K562 (cell line): ENCODE measurements at regions not wholly inside any gene's neighbourhood (a gene's known extent, or its start where the extent isn't known, plus 50 kb on each side); places are given as distances from the start of the nearest gene placed in this dataset.

Experiments
- ATAC-seq: fragments of 200-7000 bp; cut with Tn5 transposase; 3 replicates; pipeline ENCODE4 v1.9.1; 2020; ENCODE audit warnings: moderate library complexity
- BruUV-seq: library from RNA; stranded (reverse); fragments of 400-500 nt; replicated peaks from 2 replicates; lab custom pipeline; 2021; lab: Mats Ljungman, UMichigan
- CTCF ChIA-PET: fragments of 300-600 bp; formaldehyde crosslinking; extraction: SDS; loops from one replicate; lab custom pipeline; 2021; ENCODE audit warnings: low intra/inter-chr PET ratio; lab: Yijun Ruan, JAX
- POLR2A ChIA-PET: fragments of 300-600, 350-650 bp; sonication (Branson Sonifier 250); formaldehyde crosslinking; extraction: SDS; loops from one replicate; lab custom pipeline; 2021; ENCODE audit warnings: antibody characterized with exemption, inconsistent platforms; lab: Yijun Ruan, JAX
- DNase-seq, 4 experiments: peaks; one replicate each; pipeline versions ENCODE4 v3.0.0 to v3.0.0-alpha.2; 2011 to 2018; ENCODE audit warnings: low spot score in 3 of 4, mixed read lengths in 3 of 4; ENCODE audit errors: extremely low read depth in 1 of 4
- FAIRE-seq: peaks from 2 replicates; lab custom pipeline; 2011; peaks lifted over from hg19 to GRCh38; lab: Jason Lieb, UNC
- H2AFZ ChIP-seq: 2 replicates; pipeline ENCODE4 v1.6.0; 2011; ENCODE audit warnings: low read depth, low read length, control low read depth, inconsistent platforms
- H3K27ac ChIP-seq: fragments of 200-600 bp; 3 replicates; pipeline ENCODE4 v1.8.0; 2011; ENCODE audit warnings: low read depth, mild to moderate bottlenecking, control low read depth, inconsistent platforms, low read length, moderate library complexity, mixed read lengths; ENCODE audit errors: extremely low read depth
- H3K27me3 ChIP-seq, 2 experiments: fragments of 300-600 bp in 1 of 2; 2 replicates in 1 of 2; 3 replicates in 1 of 2; pipeline versions ENCODE4 v1.6.0 to v1.8.0; 2011; ENCODE audit warnings: inconsistent platforms in 2 of 2, low read length in 2 of 2, mild to moderate bottlenecking in 1 of 2, mixed read lengths in 1 of 2, moderate library complexity in 1 of 2; ENCODE audit not compliant: control insufficient read depth in 2 of 2, insufficient read depth in 2 of 2
- H3K36me3 ChIP-seq: fragments of 300-600 bp; 3 replicates; pipeline ENCODE4 v1.8.0; 2011; ENCODE audit warnings: mild to moderate bottlenecking, low read length, inconsistent platforms; ENCODE audit not compliant: control insufficient read depth, insufficient read depth
- H3K4me1 ChIP-seq, 2 experiments: fragments of 200-600 bp in 1 of 2; replicated peaks in 1 of 2; 2 replicates in 1 of 2; 3 replicates in 1 of 2; pipeline versions ENCODE4 v1.5.1 to v1.8.0; 2011; ENCODE audit warnings: inconsistent platforms in 2 of 2, low read length in 2 of 2, mild to moderate bottlenecking in 1 of 2, mixed read lengths in 1 of 2, moderate library complexity in 1 of 2; ENCODE audit not compliant: control insufficient read depth in 2 of 2, insufficient read depth in 2 of 2
- H3K4me2 ChIP-seq: 2 replicates; pipeline ENCODE4 v1.6.1; 2011; ENCODE audit warnings: low read length, control low read depth, inconsistent platforms, mixed read lengths; ENCODE audit not compliant: insufficient read depth
- H3K4me3 ChIP-seq: fragments of 200-600 bp; sonication (generic), shearing (Covaris generic); 2 replicates; pipeline ENCODE4 v1.5.1; 2016; ENCODE audit warnings: control low read depth, inconsistent platforms
- H3K79me2 ChIP-seq: fragments of 200-600 bp; 3 replicates; pipeline ENCODE4 v1.8.0; 2011; ENCODE audit warnings: low read length, inconsistent platforms; ENCODE audit not compliant: control insufficient read depth, insufficient read depth
- H3K9ac ChIP-seq, 2 experiments: 2 replicates each; pipeline versions ENCODE4 v1.6.0 to v1.6.1; 2011; ENCODE audit warnings: low read depth in 2 of 2, low read length in 2 of 2, control low read depth in 1 of 2, inconsistent platforms in 1 of 2, mild to moderate bottlenecking in 1 of 2, mixed read lengths in 1 of 2; ENCODE audit not compliant: insufficient read depth in 1 of 2
- H3K9me1 ChIP-seq: one replicate; pipeline ENCODE4 v1.6.0; 2011; ENCODE audit warnings: inconsistent platforms, mild to moderate bottlenecking, low read length, moderate library complexity; ENCODE audit not compliant: control insufficient read depth, insufficient read depth
- H3K9me3 ChIP-seq: replicated peaks from 2 replicates; pipeline ENCODE4 v1.5.1; 2011; ENCODE audit warnings: low read depth, low read length, inconsistent platforms; ENCODE audit not compliant: control insufficient read depth, insufficient read depth
- H4K20me1 ChIP-seq: replicated peaks from 2 replicates; pipeline ENCODE4 v1.6.1; 2011; ENCODE audit warnings: low read length, inconsistent platforms, mixed read lengths; ENCODE audit not compliant: control insufficient read depth, insufficient read depth
- BRD4 ChIP-seq: fragments of 200-600 bp; sonication (generic); IDR thresholded peaks from 2 replicates; pipeline ENCODE4 v1.6.1; 2017; ENCODE audit warnings: inconsistent platforms
- CBX2 ChIP-seq: fragments of 200-600 bp; sonication (generic); IDR thresholded peaks from one replicate; pipeline ENCODE4 v1.6.1; 2012; ENCODE audit warnings: mild to moderate bottlenecking, low read length, inconsistent platforms; ENCODE audit not compliant: insufficient read depth, poor library complexity, severe bottlenecking
- HEY1 ChIP-seq: fragments of 250-450 bp; sonication (Bioruptor Pico); IDR thresholded peaks from 2 replicates; pipeline ENCODE4 v1.5.0; 2020; ENCODE audit warnings: mild to moderate bottlenecking, moderate library complexity, borderline replicate concordance
- MCM5 ChIP-seq: fragments of 450-650 bp; IDR thresholded peaks from 2 replicates; pipeline ENCODE4 v1.6.1; 2016; ENCODE audit warnings: low read depth
- MTA2 ChIP-seq: fragments of 450-650 bp; IDR thresholded peaks from 2 replicates; pipeline ENCODE4 v1.6.1; 2016; ENCODE audit warnings: low read depth
- MTF1 ChIP-seq: fragments of 250-450 bp; sonication (Bioruptor Pico); IDR thresholded peaks from 2 replicates; pipeline ENCODE4 v1.9.0; 2021; ENCODE audit warnings: moderate library complexity, mild to moderate bottlenecking, inconsistent platforms, borderline replicate concordance
- TAF7 ChIP-seq: fragments of 450-650 bp; IDR thresholded peaks from 2 replicates; pipeline ENCODE4 v1.6.1; 2016; ENCODE audit warnings: missing genetic modification characterization, missing compliant biosample characterization
- TFAP4 ChIP-seq: sonication (generic); formaldehyde crosslinking; IDR thresholded peaks from 2 replicates; pipeline ENCODE4 v1.8.0; 2022; ENCODE audit warnings: missing genetic modification reagents, mild to moderate bottlenecking, moderate library complexity, borderline replicate concordance
- ZFP91 ChIP-seq: sonication (generic); formaldehyde crosslinking; IDR thresholded peaks from 2 replicates; pipeline ENCODE4 v1.8.0; 2022; ENCODE audit warnings: mild to moderate bottlenecking, missing genetic modification reagents
- ZNF436 ChIP-seq: fragments of 250-450, 450-650 bp; sonication (Bioruptor Pico); formaldehyde crosslinking; IDR thresholded peaks from 2 replicates; pipeline ENCODE4 v1.7.0; 2020; ENCODE audit warnings: mild to moderate bottlenecking
- ZNF561 ChIP-seq: fragments of 450-650 bp; formaldehyde crosslinking; conservative IDR thresholded peaks from 2 replicates; pipeline ENCODE4 v1.4.0; 2020; ENCODE audit warnings: mild to moderate bottlenecking, moderate library complexity
- ZNF583 ChIP-seq: fragments of 250-450 bp; sonication (Bioruptor Pico); IDR thresholded peaks from 2 replicates; pipeline ENCODE4 v1.4.0; 2020
- WGBS: fragments of 100-300 bp; shearing (Covaris generic); methylation state at CpG from one replicate; pipeline ENCODE4 v1.1.6; 2016; ENCODE audit warnings: low coverage, mixed read lengths; ENCODE audit not compliant: insufficient coverage; ENCODE audit errors: missing lambda C conversion rate; 5-methylcytosine and 5-hydroxymethylcytosine counted together
- in situ Hi-C: fragments of 300-500 bp; cut with MboI; formaldehyde crosslinking; loops from 4 replicates; pipeline ENCODE4 v1.15.0; 2018; ENCODE audit warnings: inconsistent platforms, mixed read lengths
- intact Hi-C: fragments of 100-400 bp; cut with micrococcal nuclease; formaldehyde crosslinking; loops from 2 replicates; pipeline ENCODE4 v1.14.2; 2022
- TF ChIP-seq, protein P1 (sequence below), 3 experiments: IDR thresholded peaks in 2 of 3; conservative IDR thresholded peaks in 1 of 3; 2 replicates each; pipeline ENCODE4 v1.5.1; 2011 to 2012; ENCODE audit warnings: low read length in 3 of 3, mild to moderate bottlenecking in 3 of 3, control low read depth in 2 of 3, improper control_type of control experiment in 1 of 3, inconsistent platforms in 1 of 3, low read depth in 1 of 3, mixed read lengths in 1 of 3, moderate library complexity in 1 of 3; ENCODE audit not compliant: insufficient read depth in 2 of 3
- TF ChIP-seq, protein P2 (sequence below): fragments of 200-800 bp; sonication (Bioruptor generic); IDR thresholded peaks from 2 replicates; pipeline ENCODE4 v1.6.1; 2017; ENCODE audit warnings: missing genetic modification characterization, missing compliant biosample characterization

DNA sequence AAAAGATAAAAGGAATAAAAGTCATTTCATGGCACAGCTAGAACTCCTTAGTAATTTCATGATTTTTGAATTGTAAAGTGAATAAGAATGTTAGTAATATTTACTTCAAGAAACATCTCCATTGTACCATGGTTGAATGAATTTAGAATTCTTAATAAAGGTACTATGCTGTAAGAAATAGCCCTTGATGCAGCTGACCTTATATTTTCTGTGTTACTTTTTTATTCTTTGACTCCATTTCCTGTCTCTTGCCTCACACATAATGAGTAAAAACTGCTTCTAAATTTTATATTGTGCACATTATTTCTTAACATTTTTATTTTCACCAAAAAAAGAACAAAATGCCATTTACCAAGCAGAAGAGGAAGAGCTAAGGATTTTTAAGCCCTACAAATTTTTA, 81.9 kb upstream of the PDHA2 start (continued):
- TF ChIP-seq, protein P1, sequence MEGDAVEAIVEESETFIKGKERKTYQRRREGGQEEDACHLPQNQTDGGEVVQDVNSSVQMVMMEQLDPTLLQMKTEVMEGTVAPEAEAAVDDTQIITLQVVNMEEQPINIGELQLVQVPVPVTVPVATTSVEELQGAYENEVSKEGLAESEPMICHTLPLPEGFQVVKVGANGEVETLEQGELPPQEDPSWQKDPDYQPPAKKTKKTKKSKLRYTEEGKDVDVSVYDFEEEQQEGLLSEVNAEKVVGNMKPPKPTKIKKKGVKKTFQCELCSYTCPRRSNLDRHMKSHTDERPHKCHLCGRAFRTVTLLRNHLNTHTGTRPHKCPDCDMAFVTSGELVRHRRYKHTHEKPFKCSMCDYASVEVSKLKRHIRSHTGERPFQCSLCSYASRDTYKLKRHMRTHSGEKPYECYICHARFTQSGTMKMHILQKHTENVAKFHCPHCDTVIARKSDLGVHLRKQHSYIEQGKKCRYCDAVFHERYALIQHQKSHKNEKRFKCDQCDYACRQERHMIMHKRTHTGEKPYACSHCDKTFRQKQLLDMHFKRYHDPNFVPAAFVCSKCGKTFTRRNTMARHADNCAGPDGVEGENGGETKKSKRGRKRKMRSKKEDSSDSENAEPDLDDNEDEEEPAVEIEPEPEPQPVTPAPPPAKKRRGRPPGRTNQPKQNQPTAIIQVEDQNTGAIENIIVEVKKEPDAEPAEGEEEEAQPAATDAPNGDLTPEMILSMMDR (IDR thresholded peaks at IDR 0.05 in 2 of 3, conservative IDR thresholded peaks at IDR 0.05 in 1 of 3; ENCODE audit: insufficient read depth in 2 of 3, low read depth in 1 of 3, low read length in 3 of 3) = no peak

DNA sequence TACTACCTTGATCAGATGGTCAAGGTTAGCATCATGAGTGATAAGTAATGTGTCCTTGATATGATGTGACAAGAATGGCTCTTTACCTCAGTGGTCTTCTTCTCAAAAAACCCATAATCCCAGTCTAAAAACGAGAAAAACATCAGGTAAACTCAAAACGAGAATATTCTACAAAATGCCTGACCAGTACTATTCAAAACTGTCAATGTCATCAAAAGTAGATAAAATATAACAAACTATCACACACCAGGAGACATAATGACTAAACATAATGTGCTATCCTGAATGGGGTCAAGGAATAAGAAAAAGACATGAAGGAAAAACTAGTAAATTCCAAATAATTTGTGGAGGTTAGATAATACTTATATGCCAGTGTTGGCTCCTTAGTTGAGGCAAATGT, 85.2 kb upstream of the PDHA2 start:
- no TSS peak for BruUV-seq
- Histone ChIP-seq H3K9ac (no peak overlapping the region), H3K36me3 (no peaks in the 10 kb centered on the region)
- TF ChIP-seq ZFP91 (CRISPR knock-in tag) (no peak), ZNF583 (CRISPR knock-in tag) (no peak), MTA2 (no peak), ZNF561 (CRISPR knock-in tag) (no peak), ZNF436 (CRISPR knock-in tag) (no peak), CBX2 (no peak), TAF7 (tag) (no peak), BRD4 (no peak), MCM5 (no peak), MTF1 (CRISPR knock-in tag) (no peak), HEY1 (CRISPR knock-in tag) (no peak), TFAP4 (CRISPR knock-in tag) (no peak)
- TF ChIP-seq, protein P2, sequence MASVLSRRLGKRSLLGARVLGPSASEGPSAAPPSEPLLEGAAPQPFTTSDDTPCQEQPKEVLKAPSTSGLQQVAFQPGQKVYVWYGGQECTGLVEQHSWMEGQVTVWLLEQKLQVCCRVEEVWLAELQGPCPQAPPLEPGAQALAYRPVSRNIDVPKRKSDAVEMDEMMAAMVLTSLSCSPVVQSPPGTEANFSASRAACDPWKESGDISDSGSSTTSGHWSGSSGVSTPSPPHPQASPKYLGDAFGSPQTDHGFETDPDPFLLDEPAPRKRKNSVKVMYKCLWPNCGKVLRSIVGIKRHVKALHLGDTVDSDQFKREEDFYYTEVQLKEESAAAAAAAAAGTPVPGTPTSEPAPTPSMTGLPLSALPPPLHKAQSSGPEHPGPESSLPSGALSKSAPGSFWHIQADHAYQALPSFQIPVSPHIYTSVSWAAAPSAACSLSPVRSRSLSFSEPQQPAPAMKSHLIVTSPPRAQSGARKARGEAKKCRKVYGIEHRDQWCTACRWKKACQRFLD (CRISPR knock-in tag) = no peak
- TF ChIP-seq, all 486 proteins: peak for 0
- Histone ChIP-seq H3K27me3 (no peaks in the 10 kb centered on the region), H4K20me1 (no peaks in the 10 kb centered on the region), H3K4me2 (no peak overlapping the region), H3K79me2 (no peaks in the 10 kb centered on the region), H2AFZ (no peak overlapping the region), H3K4me3 (no peak overlapping the region), H3K9me1 (no peaks in the 10 kb centered on the region), H3K27ac (no peak overlapping the region), H3K9me3 (no peaks in the 10 kb centered on the region), H3K4me1 (no peaks in the 10 kb centered on the region)
- 0% methylated on average over 2 of the region's 2 CpGs for WGBS
- intact Hi-C loops = no loop called here
- DNase-seq = no peak
- CTCF ChIA-PET = no interaction called here
- no peak for ATAC-seq
- in situ Hi-C loops = no loop called here
- no peak for FAIRE-seq
- POLR2A ChIA-PET = no interaction called here
